ENCODE measurements at regions not wholly inside any gene's neighbourhood (a gene's known extent, or its start where the extent isn't known, plus 50 kb on each side); places are given as distances from the start of the nearest gene placed in this dataset.

GRCh38 chr10:123450956-123451605, 215.1 kb upstream of the GPR26 start:
- no peak for TF ChIP-seq CTCF (IDR thresholded peaks at IDR 0.05)
- Histone ChIP-seq H3K27ac (no peak overlapping the region), H3K4me1 (no peaks in the 10 kb centered on the region), H3K36me3 (no peaks in the 10 kb centered on the region), H3K9me3 (no peaks in the 10 kb centered on the region), H3K27me3 (no peaks in the 10 kb centered on the region), H3K4me3 (no peak overlapping the region)
- ATAC-seq = no peak
- intact Hi-C loops (cut with DNase I) = no loop called here
- DNase-seq = no peak

DNA sequence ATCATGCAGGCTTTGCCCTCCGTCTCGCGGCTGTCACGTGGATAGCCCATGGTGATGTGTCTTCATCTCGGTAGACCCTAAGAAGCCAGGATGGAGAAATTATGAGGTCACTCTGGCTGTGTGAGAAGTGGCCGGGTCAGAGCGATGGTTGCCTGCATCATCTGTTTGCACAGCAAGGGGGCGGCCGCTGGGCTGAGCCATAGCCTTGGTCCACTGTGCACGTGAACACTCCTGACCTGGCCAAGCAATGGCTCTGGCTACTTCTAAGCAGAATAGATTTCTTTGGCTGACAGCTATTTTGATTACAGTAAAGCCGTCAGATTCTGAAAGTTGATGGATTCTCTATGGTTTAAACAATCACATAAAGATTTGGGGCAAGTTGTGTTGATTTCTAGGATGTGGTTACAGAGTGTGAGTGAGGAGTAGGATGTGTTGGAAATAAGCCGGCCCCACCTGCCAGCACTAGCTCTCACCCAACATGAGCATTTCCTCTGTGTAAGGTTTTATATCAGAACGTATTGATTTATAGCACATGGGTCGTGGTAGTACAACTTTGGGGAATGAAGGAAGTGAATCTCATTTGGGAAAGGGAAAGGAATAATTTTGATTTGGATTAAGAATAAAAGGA, 214.4 kb upstream of the GPR26 start:
- Histone ChIP-seq H3K4me3 (no peak overlapping the region), H3K27me3 (no peaks in the 10 kb centered on the region), H3K27ac (no peak overlapping the region), H3K36me3 (no peaks in the 10 kb centered on the region), H3K4me1 (no peaks in the 10 kb centered on the region), H3K9me3 (no peaks in the 10 kb centered on the region)
- no peak for DNase-seq
- ATAC-seq = no peak
- TF ChIP-seq CTCF (IDR thresholded peaks at IDR 0.05) = no peak
- intact Hi-C loops (cut with DNase I) = no loop called here

DNA sequence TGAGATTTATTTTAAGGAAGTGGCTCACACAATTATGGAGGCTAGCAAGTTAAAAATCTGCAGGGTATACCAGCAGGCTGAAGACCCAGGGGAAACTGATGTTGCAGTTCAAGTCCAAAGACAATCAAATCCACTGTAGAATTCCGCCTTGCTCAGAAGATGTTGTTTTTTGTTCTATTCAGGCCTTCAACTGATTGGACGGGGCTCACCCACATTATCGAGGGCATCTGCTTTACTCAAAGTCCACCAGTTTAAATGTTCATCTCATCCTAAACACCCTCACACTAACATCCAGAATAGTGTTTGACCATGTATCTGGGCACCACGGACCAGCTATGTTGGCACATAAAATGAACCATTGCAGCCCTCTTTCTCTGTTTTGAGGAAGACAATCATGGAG, 211.2 kb upstream of the GPR26 start:
- DNase-seq (no peak), ATAC-seq (no peak)
- Histone ChIP-seq H3K4me1 (no peaks in the 10 kb centered on the region), H3K36me3 (no peaks in the 10 kb centered on the region), H3K9me3 (no peaks in the 10 kb centered on the region), H3K27ac (no peak overlapping the region), H3K4me3 (no peak overlapping the region), H3K27me3 (peaks cover 0 to 3% of the 10 kb centered on the region in 2 donors)
- no peak for TF ChIP-seq CTCF (IDR thresholded peaks at IDR 0.05)
- intact Hi-C loops (cut with DNase I) = no loop called here

GRCh38 chr10:123455861-123456260, 210.3 kb upstream of the GPR26 start:
- Histone ChIP-seq H3K27me3 (peaks cover 0 to 5% of the 10 kb centered on the region in 2 donors), H3K36me3 (no peaks in the 10 kb centered on the region), H3K9me3 (no peaks in the 10 kb centered on the region), H3K4me3 (no peak overlapping the region), H3K4me1 (no peaks in the 10 kb centered on the region), H3K27ac (no peak overlapping the region)
- ATAC-seq (no peak), DNase-seq (no peak)
- intact Hi-C loops (cut with DNase I) = no loop called here
- no peak for TF ChIP-seq CTCF (IDR thresholded peaks at IDR 0.05)

DNA sequence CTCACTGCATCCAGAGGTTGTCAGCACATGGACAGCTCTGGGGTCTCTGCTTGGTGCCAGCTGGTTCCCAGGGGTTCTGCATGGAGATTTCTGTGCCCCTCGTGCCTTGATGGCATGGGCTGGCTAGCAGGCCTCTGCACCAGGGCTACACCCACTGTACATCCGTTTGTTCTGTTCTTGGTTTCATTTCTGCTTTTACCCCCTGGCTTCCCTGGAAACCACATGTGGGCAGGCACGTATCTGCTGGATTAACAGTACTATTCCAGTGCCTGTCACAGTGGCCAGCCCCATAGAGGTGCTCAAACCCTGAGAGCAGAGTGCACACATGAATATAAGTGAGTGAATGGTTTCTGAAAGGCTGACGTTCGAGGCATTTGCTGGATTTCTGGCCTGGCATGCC, 207.2 kb upstream of the GPR26 start:
- H3K4me3 ChIP-seq = no peak overlapping the region
- peaks cover 0 to 8% of the 10 kb centered on the region in 2 donors for H3K4me1 ChIP-seq
- no peaks in the 10 kb centered on the region for H3K36me3 ChIP-seq
- ATAC-seq (no peak), DNase-seq (no peak)
- H3K27me3 ChIP-seq = peaks cover 0 to 5% of the 10 kb centered on the region in 2 donors
- no peaks in the 10 kb centered on the region for H3K9me3 ChIP-seq
- H3K27ac ChIP-seq = no peak overlapping the region
- TF ChIP-seq CTCF (IDR thresholded peaks at IDR 0.05) = no peak
- intact Hi-C loops (cut with DNase I) = no loop called here

Measured in left lung (tissue), 4 donors.